Body of pancreas (tissue), 4 donors: ENCODE measurements at regions not wholly inside any gene's neighbourhood (a gene's known extent, or its start where the extent isn't known, plus 50 kb on each side); places are given as distances from the start of the nearest gene placed in this dataset.

Experiments used
- POLR2A ChIP-seq, 3 donors: fragments of 450-650 bp; IDR thresholded peaks; one replicate each; pipeline ENCODE4 v1.6.1; 2016; ENCODE audit warnings: antibody characterized with exemption in 3 of 3, mild to moderate bottlenecking in 2 of 3
- TF ChIP-seq, protein P1 (sequence below), 7 experiments: fragments of 450-650 bp in 4 of 7; fragments of 200-600 bp in 3 of 7; sonication (generic) in 3 of 7; IDR thresholded peaks; one replicate each; pipeline ENCODE4 v1.5.1; 2016 to 2019; ENCODE audit warnings: antibody characterized with exemption in 7 of 7

DNA sequence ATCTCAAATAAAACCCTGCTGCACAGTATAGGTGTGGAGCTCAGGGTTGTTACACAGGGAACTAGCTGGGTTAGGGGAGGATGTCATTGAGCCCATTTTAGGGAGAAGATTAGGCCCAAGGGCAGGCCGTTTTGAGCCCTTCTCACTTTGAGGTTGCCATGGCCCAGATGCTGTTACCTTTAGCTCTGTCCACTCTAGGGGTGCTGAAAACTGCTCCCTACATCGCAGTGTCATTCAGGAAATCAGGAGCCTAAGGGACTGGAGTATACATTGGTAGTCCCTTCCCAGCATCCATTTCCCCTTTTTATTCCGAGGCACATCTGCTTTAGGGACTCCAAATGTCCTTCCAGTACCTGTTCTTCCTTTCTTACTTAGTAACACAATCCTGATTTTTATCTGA, 79.0 kb upstream of the SELENOK start:
- TF ChIP-seq POLR2A (IDR thresholded peaks at IDR 0.05), result no peak
- TF ChIP-seq, protein P1, sequence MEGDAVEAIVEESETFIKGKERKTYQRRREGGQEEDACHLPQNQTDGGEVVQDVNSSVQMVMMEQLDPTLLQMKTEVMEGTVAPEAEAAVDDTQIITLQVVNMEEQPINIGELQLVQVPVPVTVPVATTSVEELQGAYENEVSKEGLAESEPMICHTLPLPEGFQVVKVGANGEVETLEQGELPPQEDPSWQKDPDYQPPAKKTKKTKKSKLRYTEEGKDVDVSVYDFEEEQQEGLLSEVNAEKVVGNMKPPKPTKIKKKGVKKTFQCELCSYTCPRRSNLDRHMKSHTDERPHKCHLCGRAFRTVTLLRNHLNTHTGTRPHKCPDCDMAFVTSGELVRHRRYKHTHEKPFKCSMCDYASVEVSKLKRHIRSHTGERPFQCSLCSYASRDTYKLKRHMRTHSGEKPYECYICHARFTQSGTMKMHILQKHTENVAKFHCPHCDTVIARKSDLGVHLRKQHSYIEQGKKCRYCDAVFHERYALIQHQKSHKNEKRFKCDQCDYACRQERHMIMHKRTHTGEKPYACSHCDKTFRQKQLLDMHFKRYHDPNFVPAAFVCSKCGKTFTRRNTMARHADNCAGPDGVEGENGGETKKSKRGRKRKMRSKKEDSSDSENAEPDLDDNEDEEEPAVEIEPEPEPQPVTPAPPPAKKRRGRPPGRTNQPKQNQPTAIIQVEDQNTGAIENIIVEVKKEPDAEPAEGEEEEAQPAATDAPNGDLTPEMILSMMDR (IDR thresholded peaks at IDR 0.05), result no peak
